Testis (tissue), 2 donors: ENCODE measurements at regions not wholly inside any gene's neighbourhood (a gene's known extent, or its start where the extent isn't known, plus 50 kb on each side); places are given as distances from the start of the nearest gene placed in this dataset.
"Not testable (repeated sequence)": the region's sequence is repeated elsewhere in the genome, so short reads cannot be mapped to it uniquely, and the experiment has no call there.

Experiments
- DNase-seq: peaks from one replicate; pipeline ENCODE4 v3.0.0-alpha.2; 2019
- H3K27ac ChIP-seq, 2 donors: fragments of 200-600 bp; sonication (generic); one replicate each; pipeline ENCODE4 v1.5.1; 2019
- H3K27me3 ChIP-seq: fragments of 200-600 bp; sonication (generic); one replicate; pipeline ENCODE4 v1.5.1; 2019
- H3K36me3 ChIP-seq: fragments of 200-600 bp; sonication (generic); one replicate; pipeline ENCODE4 v1.5.1; 2017; ENCODE audit warnings: low read depth; ENCODE audit errors: missing control alignments
- H3K4me1 ChIP-seq: fragments of 200-600 bp; sonication (generic); one replicate; pipeline ENCODE4 v1.5.1; 2019
- H3K4me3 ChIP-seq, 2 donors: fragments of 200-600 bp; sonication (generic); one replicate each; pipeline ENCODE4 v1.5.1; 2017 to 2019
- H3K9me3 ChIP-seq: fragments of 200-600 bp; sonication (generic); one replicate; pipeline ENCODE4 v1.5.1; 2017
- POLR2A ChIP-seq: fragments of 450-650 bp; IDR thresholded peaks from one replicate; pipeline ENCODE4 v1.6.1; 2017; ENCODE audit warnings: antibody characterized with exemption, mild to moderate bottlenecking, moderate library complexity
- WGBS, 2 donors: methylation state at CpG; one replicate each; pipeline ENCODE4 v1.1.5; 2018; 5-methylcytosine and 5-hydroxymethylcytosine counted together
- intact Hi-C: fragments of 100-400 bp; cut with DNase I; formaldehyde crosslinking; loops from one replicate; pipeline ENCODE4 v1.15.1; 2023; ENCODE audit warnings: low total_unique reads
- TF ChIP-seq, protein P1 (sequence below), 3 experiments: fragments of 450-650 bp in 2 of 3; fragments of 200-600 bp in 1 of 3; sonication (generic) in 1 of 3; IDR thresholded peaks; one replicate each; pipeline ENCODE4 v1.5.1; 2016 to 2019; ENCODE audit warnings: antibody characterized with exemption in 3 of 3, mild to moderate bottlenecking in 2 of 3, moderate library complexity in 1 of 3

DNA sequence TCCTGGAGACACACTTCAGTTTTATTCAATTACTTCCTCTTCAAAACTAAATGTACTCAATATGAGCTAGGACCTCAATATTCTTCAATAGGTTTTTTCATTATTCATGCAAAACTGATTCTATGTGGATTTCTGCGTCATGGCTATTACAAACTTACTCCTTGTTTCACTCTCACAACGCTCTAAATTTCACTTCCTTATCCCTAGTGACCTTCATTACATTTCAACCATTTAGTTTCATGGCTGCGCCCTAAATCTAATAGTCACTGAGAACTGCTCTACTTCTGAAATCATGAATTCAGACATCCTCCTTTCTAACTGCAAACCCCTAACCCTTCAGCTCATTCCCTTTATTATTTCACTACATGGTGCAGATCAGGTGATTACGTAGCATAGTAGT, 93.9 kb downstream of the SLC25A46 start:
- H3K9me3 ChIP-seq = no peaks in the 10 kb centered on the region
- H3K27ac ChIP-seq = no peak overlapping the region
- H3K36me3 ChIP-seq = no peaks in the 10 kb centered on the region
- no peak for DNase-seq
- H3K27me3 ChIP-seq = no peaks in the 10 kb centered on the region
- H3K4me3 ChIP-seq = no peak overlapping the region
- TF ChIP-seq, protein P1, sequence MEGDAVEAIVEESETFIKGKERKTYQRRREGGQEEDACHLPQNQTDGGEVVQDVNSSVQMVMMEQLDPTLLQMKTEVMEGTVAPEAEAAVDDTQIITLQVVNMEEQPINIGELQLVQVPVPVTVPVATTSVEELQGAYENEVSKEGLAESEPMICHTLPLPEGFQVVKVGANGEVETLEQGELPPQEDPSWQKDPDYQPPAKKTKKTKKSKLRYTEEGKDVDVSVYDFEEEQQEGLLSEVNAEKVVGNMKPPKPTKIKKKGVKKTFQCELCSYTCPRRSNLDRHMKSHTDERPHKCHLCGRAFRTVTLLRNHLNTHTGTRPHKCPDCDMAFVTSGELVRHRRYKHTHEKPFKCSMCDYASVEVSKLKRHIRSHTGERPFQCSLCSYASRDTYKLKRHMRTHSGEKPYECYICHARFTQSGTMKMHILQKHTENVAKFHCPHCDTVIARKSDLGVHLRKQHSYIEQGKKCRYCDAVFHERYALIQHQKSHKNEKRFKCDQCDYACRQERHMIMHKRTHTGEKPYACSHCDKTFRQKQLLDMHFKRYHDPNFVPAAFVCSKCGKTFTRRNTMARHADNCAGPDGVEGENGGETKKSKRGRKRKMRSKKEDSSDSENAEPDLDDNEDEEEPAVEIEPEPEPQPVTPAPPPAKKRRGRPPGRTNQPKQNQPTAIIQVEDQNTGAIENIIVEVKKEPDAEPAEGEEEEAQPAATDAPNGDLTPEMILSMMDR (IDR thresholded peaks at IDR 0.05) = no peak
- no peak for TF ChIP-seq POLR2A
- no peaks in the 10 kb centered on the region for H3K4me1 ChIP-seq
- WGBS, 2 donors = 70 to 83% methylated on average over 4 of the region's 4 CpGs
- intact Hi-C loops = no loop called here

DNA sequence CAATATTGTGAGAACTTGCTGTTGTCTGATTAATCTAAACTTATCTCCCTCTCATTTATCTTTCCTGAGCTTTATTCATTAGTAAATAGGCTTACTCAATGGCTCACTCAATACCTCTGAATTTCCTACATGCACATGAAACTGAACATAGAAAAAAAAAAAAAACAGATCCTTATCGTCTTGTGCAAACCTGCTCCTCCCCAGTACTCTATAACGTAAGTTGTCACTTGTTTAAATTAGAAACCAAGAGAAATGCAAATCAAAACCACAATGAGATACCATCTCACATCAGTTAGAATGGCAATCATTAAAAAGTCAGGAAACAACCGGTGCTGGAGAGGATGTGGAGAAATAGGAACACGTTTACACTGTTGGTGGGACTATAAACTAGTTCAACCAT, 96.1 kb downstream of the SLC25A46 start:
- H3K27ac ChIP-seq, H3K4me3 ChIP-seq, DNase-seq, H3K27me3 ChIP-seq, H3K4me1 ChIP-seq, H3K36me3 ChIP-seq, intact Hi-C loops, H3K9me3 ChIP-seq: not testable (repeated sequence)
- WGBS, 2 donors = 84 to 88% methylated on average over 4 of the region's 4 CpGs

DNA sequence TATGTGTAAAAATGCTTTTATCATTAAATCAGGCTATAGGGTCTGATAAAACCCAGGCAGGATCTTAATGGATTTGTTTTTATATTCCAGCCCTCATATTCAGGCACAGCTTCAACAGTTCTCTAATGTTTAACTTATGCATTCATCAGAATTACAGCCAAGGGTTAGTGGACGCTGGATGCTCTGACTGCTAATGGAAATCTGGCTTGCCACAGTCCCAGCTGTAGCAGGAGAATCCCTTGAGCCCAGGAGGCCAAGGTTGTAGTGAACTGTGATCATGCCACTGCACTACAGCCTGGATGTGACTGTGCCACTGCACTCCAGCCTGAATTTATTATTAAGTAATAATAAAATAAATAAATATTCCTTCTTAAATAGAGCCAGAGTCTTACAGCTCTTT, 98.0 kb downstream of the SLC25A46 start:
- no peak for DNase-seq
- Histone ChIP-seq H3K4me3 (no peak overlapping the region), H3K27me3 (no peaks in the 10 kb centered on the region), H3K36me3 (no peaks in the 10 kb centered on the region), H3K4me1 (no peaks in the 10 kb centered on the region), H3K27ac (no peak overlapping the region), H3K9me3 (no peaks in the 10 kb centered on the region)
- no peak for TF ChIP-seq POLR2A
- TF ChIP-seq, protein P1 (IDR thresholded peaks at IDR 0.05) = no peak
- intact Hi-C loops = no loop called here
- 50 to 72% methylated on average over 1 of the region's 1 CpG for WGBS, 2 donors

DNA sequence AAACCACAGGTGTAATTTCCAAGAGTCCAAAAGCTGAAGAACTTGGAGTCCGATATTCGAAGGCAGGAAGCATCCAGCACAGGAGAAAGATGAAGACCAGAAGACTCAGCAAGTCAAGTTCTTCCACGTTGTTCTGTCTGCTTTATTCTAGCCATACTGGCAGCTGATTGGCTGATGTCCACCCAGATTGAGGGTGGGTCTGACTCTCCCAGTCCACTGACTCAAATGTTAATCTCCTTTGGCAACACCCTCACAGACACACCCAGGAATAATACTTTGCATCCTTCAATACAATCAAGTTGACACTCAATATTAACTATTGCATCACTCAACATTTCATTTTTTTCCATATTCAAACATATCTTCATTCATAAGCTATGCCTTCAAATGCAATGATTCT, 99.5 kb downstream of the SLC25A46 start:
- H3K4me3 ChIP-seq, DNase-seq, H3K4me1 ChIP-seq, H3K27ac ChIP-seq, H3K9me3 ChIP-seq, intact Hi-C loops, H3K36me3 ChIP-seq, H3K27me3 ChIP-seq: not testable (repeated sequence)
- WGBS, 2 donors = 61 to 69% methylated on average over 3 of the region's 3 CpGs

DNA sequence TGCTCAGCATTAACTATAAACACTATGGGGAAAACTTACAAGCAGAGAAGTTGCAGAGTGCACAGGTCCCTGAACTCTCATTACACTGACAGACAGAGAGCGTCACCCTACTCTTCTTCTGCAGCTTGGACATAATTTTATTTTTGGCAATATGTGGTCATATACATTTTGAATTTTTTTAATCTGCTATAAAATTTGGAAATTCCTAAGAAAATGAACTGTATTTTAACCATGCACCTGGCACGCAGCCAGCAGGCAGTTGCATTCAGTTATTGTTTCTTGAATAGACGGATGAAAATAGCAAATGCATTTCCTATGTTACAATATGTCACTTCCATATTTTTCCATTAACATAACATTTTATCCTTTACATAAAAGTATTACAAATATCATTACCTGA, 100.2 kb downstream of the SLC25A46 start:
- no peak overlapping the region for H3K4me3 ChIP-seq
- TF ChIP-seq, protein P1 (IDR thresholded peaks at IDR 0.05) = no peak
- no peak for TF ChIP-seq POLR2A
- no peak for DNase-seq
- H3K27ac ChIP-seq = no peak overlapping the region
- 72 to 79% methylated on average over 3 of the region's 3 CpGs for WGBS, 2 donors
- H3K9me3 ChIP-seq = no peaks in the 10 kb centered on the region
- intact Hi-C loops = no loop called here
- H3K27me3 ChIP-seq = no peaks in the 10 kb centered on the region
- no peaks in the 10 kb centered on the region for H3K36me3 ChIP-seq
- no peaks in the 10 kb centered on the region for H3K4me1 ChIP-seq

DNA sequence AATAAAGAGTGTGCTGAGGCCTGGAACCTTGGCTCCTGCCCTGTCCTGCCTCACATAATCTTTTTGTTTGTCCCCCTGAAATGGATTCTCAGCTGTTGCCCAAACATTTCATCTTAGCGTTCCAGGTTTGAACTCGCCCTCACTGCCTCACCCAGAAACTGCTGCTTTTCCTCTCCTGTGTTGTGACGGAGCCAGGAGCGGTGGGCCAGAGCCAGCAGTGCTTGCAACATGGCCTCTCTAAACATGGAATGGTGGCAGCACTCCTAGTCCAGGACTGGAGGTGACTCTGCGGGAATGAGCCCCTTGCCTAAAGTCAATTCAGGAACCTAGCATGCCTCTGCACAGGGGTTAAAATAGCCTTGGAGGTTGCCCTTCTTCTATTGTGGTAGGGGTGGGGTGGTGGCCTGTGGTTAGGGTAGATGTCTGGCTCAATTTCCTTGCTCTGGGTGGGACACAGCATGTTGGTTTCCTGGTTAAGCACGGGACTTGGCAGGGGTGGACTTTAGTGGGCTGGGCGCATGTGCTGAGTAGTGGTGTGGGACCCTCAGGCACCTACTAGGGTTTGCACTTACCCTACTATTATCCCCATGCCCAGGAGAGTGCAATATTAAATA, 101.6 kb downstream of the SLC25A46 start:
- intact Hi-C loops = no loop called here
- Histone ChIP-seq H3K36me3 (no peaks in the 10 kb centered on the region), H3K4me1 (no peaks in the 10 kb centered on the region), H3K9me3 (no peaks in the 10 kb centered on the region), H3K27me3 (no peaks in the 10 kb centered on the region), H3K4me3 (no peak overlapping the region), H3K27ac (no peak overlapping the region)
- TF ChIP-seq, protein P1 (IDR thresholded peaks at IDR 0.05) = no peak
- TF ChIP-seq POLR2A = no peak
- WGBS, 2 donors = 80 to 82% methylated on average over 7 of the region's 7 CpGs
- DNase-seq = no peak
